ENCODE measurements at regions not wholly inside any gene's neighbourhood (a gene's known extent, or its start where the extent isn't known, plus 50 kb on each side); places are given as distances from the start of the nearest gene placed in this dataset.
"Not testable (repeated sequence)": the region's sequence is repeated elsewhere in the genome, so short reads cannot be mapped to it uniquely, and the experiment has no call there.

- TF ChIP-seq SMC3 (IDR thresholded peaks at IDR 0.05; ENCODE audit: borderline replicate concordance, low read length); NFIC (IDR thresholded peaks at IDR 0.05; ENCODE audit: low read depth, low read length); CHD4 (IDR thresholded peaks at IDR 0.05); SIN3A (IDR thresholded peaks at IDR 0.05; ENCODE audit: low read depth, low read length); ATF3 (IDR thresholded peaks at IDR 0.05; ENCODE audit: borderline replicate concordance, extremely low read depth, low read depth, low read length); ZBED1 (IDR thresholded peaks at IDR 0.05; ENCODE audit: borderline replicate concordance); NFXL1 (IDR thresholded peaks at IDR 0.05; ENCODE audit: borderline replicate concordance): not testable (repeated sequence)
- TF ChIP-seq, protein P1, sequence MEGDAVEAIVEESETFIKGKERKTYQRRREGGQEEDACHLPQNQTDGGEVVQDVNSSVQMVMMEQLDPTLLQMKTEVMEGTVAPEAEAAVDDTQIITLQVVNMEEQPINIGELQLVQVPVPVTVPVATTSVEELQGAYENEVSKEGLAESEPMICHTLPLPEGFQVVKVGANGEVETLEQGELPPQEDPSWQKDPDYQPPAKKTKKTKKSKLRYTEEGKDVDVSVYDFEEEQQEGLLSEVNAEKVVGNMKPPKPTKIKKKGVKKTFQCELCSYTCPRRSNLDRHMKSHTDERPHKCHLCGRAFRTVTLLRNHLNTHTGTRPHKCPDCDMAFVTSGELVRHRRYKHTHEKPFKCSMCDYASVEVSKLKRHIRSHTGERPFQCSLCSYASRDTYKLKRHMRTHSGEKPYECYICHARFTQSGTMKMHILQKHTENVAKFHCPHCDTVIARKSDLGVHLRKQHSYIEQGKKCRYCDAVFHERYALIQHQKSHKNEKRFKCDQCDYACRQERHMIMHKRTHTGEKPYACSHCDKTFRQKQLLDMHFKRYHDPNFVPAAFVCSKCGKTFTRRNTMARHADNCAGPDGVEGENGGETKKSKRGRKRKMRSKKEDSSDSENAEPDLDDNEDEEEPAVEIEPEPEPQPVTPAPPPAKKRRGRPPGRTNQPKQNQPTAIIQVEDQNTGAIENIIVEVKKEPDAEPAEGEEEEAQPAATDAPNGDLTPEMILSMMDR (IDR thresholded peaks at IDR 0.05 in 2 of 3, conservative IDR thresholded peaks at IDR 0.05 in 1 of 3; ENCODE audit: control insufficient read depth in 2 of 3, extremely low read depth in 1 of 3, insufficient read depth in 1 of 3, low read depth in 3 of 3, low read length in 3 of 3) = not testable (repeated sequence)
Observed at GRCh38 chr15:30697315-30697685, 71.4 kb downstream of the ARHGAP11B start.
